Skeletal muscle satellite cell (primary cell): ENCODE measurements at regions not wholly inside any gene's neighbourhood (a gene's known extent, or its start where the extent isn't known, plus 50 kb on each side); places are given as distances from the start of the nearest gene placed in this dataset.
"Not testable (repeated sequence)": the region's sequence is repeated elsewhere in the genome, so short reads cannot be mapped to it uniquely, and the experiment has no call there.

ENCODE experiments used
- H3K27me3 ChIP-seq: 2 replicates; pipeline ENCODE4 v1.7.0; 2013; ENCODE audit warnings: low read length; ENCODE audit not compliant: control insufficient read depth, insufficient read depth
- H3K36me3 ChIP-seq: 2 replicates; pipeline ENCODE4 v1.7.0; 2013; ENCODE audit warnings: mild to moderate bottlenecking, control low read depth, low read length; ENCODE audit not compliant: insufficient read depth
- H3K4me1 ChIP-seq: 2 replicates; pipeline ENCODE4 v1.7.0; 2013; ENCODE audit warnings: low read length; ENCODE audit not compliant: control insufficient read depth, insufficient read depth
- H3K4me2 ChIP-seq: 2 replicates; pipeline ENCODE4 v1.7.0; 2013; ENCODE audit warnings: mild to moderate bottlenecking, low read length
- H3K4me3 ChIP-seq: 2 replicates; pipeline ENCODE4 v1.7.0; 2013; ENCODE audit warnings: low read length
- H3K9ac ChIP-seq: 2 replicates; pipeline ENCODE4 v1.7.0; 2013; ENCODE audit warnings: mild to moderate bottlenecking, low read depth, low read length, moderate library complexity
- H3K9me3 ChIP-seq: replicated peaks from 2 replicates; pipeline ENCODE4 v1.7.0; 2013; ENCODE audit warnings: mild to moderate bottlenecking, control low read depth, low read length

- H3K27me3 ChIP-seq, result no peaks in the 10 kb centered on the region
- no peak overlapping the region for H3K9ac ChIP-seq
- H3K36me3 ChIP-seq, result no peaks in the 10 kb centered on the region
- no peak overlapping the region for H3K4me2 ChIP-seq
- no peaks in the 10 kb centered on the region for H3K4me1 ChIP-seq
- no peak overlapping the region for H3K4me3 ChIP-seq
- H3K9me3 ChIP-seq, result no peaks in the 10 kb centered on the region
These were observed 291.5 kb downstream of the RPS29 start for GRCh38 chr14:49294621-49295148.

GRCh38 chr14:49287004-49287403, 299.2 kb downstream of the RPS29 start:
- Histone ChIP-seq H3K36me3 (no peaks in the 10 kb centered on the region), H3K4me3 (no peak overlapping the region), H3K9me3 (no peaks in the 10 kb centered on the region), H3K4me2 (no peak overlapping the region), H3K27me3 (no peaks in the 10 kb centered on the region), H3K9ac (no peak overlapping the region), H3K4me1 (no peaks in the 10 kb centered on the region)

GRCh38 chr14:49286257-49286983, 299.8 kb downstream of the RPS29 start:
- Histone ChIP-seq H3K4me3 (no peak overlapping the region), H3K4me1 (no peaks in the 10 kb centered on the region), H3K9ac (no peak overlapping the region), H3K36me3 (no peaks in the 10 kb centered on the region), H3K4me2 (no peak overlapping the region), H3K27me3 (no peaks in the 10 kb centered on the region), H3K9me3 (no peaks in the 10 kb centered on the region)

- no peaks in the 10 kb centered on the region for H3K9me3 ChIP-seq
- no peaks in the 10 kb centered on the region for H3K27me3 ChIP-seq
- no peaks in the 10 kb centered on the region for H3K4me1 ChIP-seq
- no peak overlapping the region for H3K4me2 ChIP-seq
- H3K9ac ChIP-seq, result no peak overlapping the region
- H3K4me3 ChIP-seq, result no peak overlapping the region
- H3K36me3 ChIP-seq, result no peaks in the 10 kb centered on the region
These were observed 305.6 kb downstream of the RPS29 start for GRCh38 chr14:49280566-49280965.

- Histone ChIP-seq H3K27me3 (no peaks in the 10 kb centered on the region), H3K36me3 (no peaks in the 10 kb centered on the region), H3K9ac (no peak overlapping the region), H3K9me3 (peaks cover 4% of the 10 kb centered on the region), H3K4me3 (no peak overlapping the region), H3K4me1 (no peaks in the 10 kb centered on the region), H3K4me2 (no peak overlapping the region)
These were observed 335.7 kb downstream of the RPS29 start for GRCh38 chr14:49250517-49250916.

- no peaks in the 10 kb centered on the region for H3K36me3 ChIP-seq
- H3K27me3 ChIP-seq, result no peaks in the 10 kb centered on the region
- H3K9ac ChIP-seq, result no peak overlapping the region
- H3K4me1 ChIP-seq, result no peaks in the 10 kb centered on the region
- H3K4me2 ChIP-seq, result no peak overlapping the region
- peaks cover 4% of the 10 kb centered on the region for H3K9me3 ChIP-seq
- H3K4me3 ChIP-seq, result no peak overlapping the region
These were observed 336.1 kb downstream of the RPS29 start for GRCh38 chr14:49250109-49250508.

GRCh38 chr14:49249022-49249421, 337.2 kb downstream of the RPS29 start:
- Histone ChIP-seq H3K36me3 (no peaks in the 10 kb centered on the region), H3K27me3 (no peaks in the 10 kb centered on the region), H3K9me3 (peaks cover 4% of the 10 kb centered on the region), H3K9ac (no peak overlapping the region), H3K4me2 (no peak overlapping the region), H3K4me1 (no peaks in the 10 kb centered on the region), H3K4me3 (no peak overlapping the region)

GRCh38 chr14:49243777-49244176, 342.4 kb downstream of the RPS29 start:
- not testable (repeated sequence) for H3K36me3 ChIP-seq, H3K9me3 ChIP-seq, H3K4me3 ChIP-seq, H3K27me3 ChIP-seq, H3K4me2 ChIP-seq, H3K9ac ChIP-seq, H3K4me1 ChIP-seq

GRCh38 chr14:49240383-49240782, 345.8 kb downstream of the RPS29 start:
- no peaks in the 10 kb centered on the region for H3K36me3 ChIP-seq
- no peaks in the 10 kb centered on the region for H3K27me3 ChIP-seq

GRCh38 chr14:49228552-49228951, 357.6 kb downstream of the RPS29 start:
- Histone ChIP-seq H3K9ac (no peak overlapping the region), H3K4me1 (no peaks in the 10 kb centered on the region), H3K27me3 (no peaks in the 10 kb centered on the region), H3K4me2 (no peak overlapping the region), H3K4me3 (no peak overlapping the region), H3K36me3 (no peaks in the 10 kb centered on the region), H3K9me3 (no peaks in the 10 kb centered on the region)

More at GRCh38 chr14:49240383-49240782, 345.8 kb downstream of the RPS29 start:
- Histone ChIP-seq H3K4me3 (no peak overlapping the region), H3K9ac (no peak overlapping the region), H3K4me1 (no peaks in the 10 kb centered on the region), H3K4me2 (no peak overlapping the region), H3K9me3 (no peaks in the 10 kb centered on the region)

GRCh38 chr14:49221316-49221715, 364.9 kb downstream of the RPS29 start:
- Histone ChIP-seq H3K9ac (no peak overlapping the region), H3K9me3 (no peaks in the 10 kb centered on the region), H3K4me2 (no peak overlapping the region), H3K4me3 (no peak overlapping the region), H3K27me3 (no peaks in the 10 kb centered on the region), H3K4me1 (no peaks in the 10 kb centered on the region), H3K36me3 (no peaks in the 10 kb centered on the region)

GRCh38 chr14:49220492-49220891, 365.7 kb downstream of the RPS29 start:
- Histone ChIP-seq H3K9me3 (no peaks in the 10 kb centered on the region), H3K9ac (no peak overlapping the region), H3K4me3 (no peak overlapping the region), H3K4me1 (no peaks in the 10 kb centered on the region), H3K27me3 (no peaks in the 10 kb centered on the region), H3K4me2 (no peak overlapping the region), H3K36me3 (no peaks in the 10 kb centered on the region)
